Keratinocyte (primary cell): ENCODE measurements at regions not wholly inside any gene's neighbourhood (a gene's known extent, or its start where the extent isn't known, plus 50 kb on each side); places are given as distances from the start of the nearest gene placed in this dataset.

Experiments
- DNase-seq: peaks from one replicate; pipeline ENCODE4 v3.0.0-alpha.2; 2011; ENCODE audit warnings: low read depth, missing footprints, low spot score
- FAIRE-seq: peaks from 2 replicates; lab custom pipeline; 2011; peaks lifted over from hg19 to GRCh38; lab: Jason Lieb, UNC
- H2AFZ ChIP-seq: 2 replicates; pipeline ENCODE4 v1.6.0; 2012; ENCODE audit warnings: low read length, control low read depth, inconsistent platforms; ENCODE audit not compliant: control insufficient read depth
- H3K27ac ChIP-seq: 2 replicates; pipeline ENCODE4 v1.5.1; 2011; ENCODE audit warnings: low read length; ENCODE audit not compliant: control insufficient read depth, insufficient read depth
- H3K27me3 ChIP-seq: 3 replicates; pipeline ENCODE4 v1.6.0; 2011; ENCODE audit warnings: low read length; ENCODE audit not compliant: control insufficient read depth, insufficient read depth; ENCODE audit errors: extremely low read depth
- H3K36me3 ChIP-seq, 2 experiments: 2 replicates in 1 of 2; 3 replicates in 1 of 2; pipeline ENCODE4 v1.5.1; 2011; ENCODE audit warnings: low read length in 2 of 2, mild to moderate bottlenecking in 1 of 2; ENCODE audit not compliant: control insufficient read depth in 2 of 2, insufficient read depth in 2 of 2; ENCODE audit errors: extremely low read depth in 1 of 2
- H3K4me1 ChIP-seq: 3 replicates; pipeline ENCODE4 v1.5.1; 2011; ENCODE audit warnings: low read length; ENCODE audit not compliant: control insufficient read depth, insufficient read depth; ENCODE audit errors: extremely low read depth
- H3K4me2 ChIP-seq: 3 replicates; pipeline ENCODE4 v1.6.0; 2011; ENCODE audit warnings: low read depth, low read length; ENCODE audit not compliant: control insufficient read depth, insufficient read depth; ENCODE audit errors: extremely low read depth
- H3K4me3 ChIP-seq, 3 experiments: fragments of 200-600 bp in 1 of 3; sonication (generic) in 1 of 3; 2 replicates in 2 of 3; 3 replicates in 1 of 3; pipeline ENCODE4 v1.5.1; 2011 to 2016; ENCODE audit warnings: low read length in 3 of 3, mild to moderate bottlenecking in 3 of 3, control low read depth in 2 of 3, inconsistent platforms in 1 of 3, low read depth in 1 of 3, mixed read lengths in 1 of 3, mixed run types in 1 of 3, moderate library complexity in 1 of 3; ENCODE audit not compliant: control insufficient read depth in 2 of 3, insufficient read depth in 2 of 3; ENCODE audit errors: extremely low read depth in 1 of 3
- H3K79me2 ChIP-seq: 2 replicates; pipeline ENCODE4 v1.6.0; 2012; ENCODE audit warnings: low read length; ENCODE audit not compliant: control insufficient read depth, insufficient read depth
- H3K9ac ChIP-seq: 3 replicates; pipeline ENCODE4 v1.6.0; 2011; ENCODE audit warnings: low read length; ENCODE audit not compliant: control insufficient read depth, insufficient read depth; ENCODE audit errors: extremely low read depth
- H3K9me1 ChIP-seq: 3 replicates; pipeline ENCODE4 v1.6.0; 2011; ENCODE audit warnings: low read length; ENCODE audit not compliant: control insufficient read depth, insufficient read depth; ENCODE audit errors: extremely low read depth
- H3K9me3 ChIP-seq: 2 replicates; pipeline ENCODE4 v1.5.1; 2012; ENCODE audit warnings: low read depth, low read length; ENCODE audit not compliant: control insufficient read depth
- H4K20me1 ChIP-seq: 3 replicates; pipeline ENCODE4 v1.6.0; 2011; ENCODE audit warnings: low read length; ENCODE audit not compliant: control insufficient read depth, insufficient read depth; ENCODE audit errors: extremely low read depth
- EZH2 ChIP-seq: IDR thresholded peaks from one replicate; pipeline ENCODE4 v1.6.1; 2012; ENCODE audit warnings: inconsistent platforms, mild to moderate bottlenecking, low read length, moderate library complexity
- dilution Hi-C: fragments of 300-500 bp; cut with MboI; formaldehyde crosslinking; loops from one replicate; pipeline ENCODE4 v1.7.0; 2020; ENCODE audit warnings: low sequenced_read_pairs; ENCODE audit not compliant: extremely low pct_ligation_motif_present
- TF ChIP-seq, protein P1 (sequence below), 3 experiments: IDR thresholded peaks in 1 of 3; conservative IDR thresholded peaks in 1 of 3; optimal IDR thresholded peaks in 1 of 3; 2 replicates in 2 of 3; 3 replicates in 1 of 3; pipeline versions ENCODE3 to v1.5.1; 2011; ENCODE audit warnings: low read length in 3 of 3, mild to moderate bottlenecking in 3 of 3, moderate library complexity in 2 of 3, control low read depth in 1 of 3, inconsistent platforms in 1 of 3; ENCODE audit not compliant: insufficient read depth in 2 of 3; ENCODE audit errors: extremely low read depth in 1 of 3

DNA sequence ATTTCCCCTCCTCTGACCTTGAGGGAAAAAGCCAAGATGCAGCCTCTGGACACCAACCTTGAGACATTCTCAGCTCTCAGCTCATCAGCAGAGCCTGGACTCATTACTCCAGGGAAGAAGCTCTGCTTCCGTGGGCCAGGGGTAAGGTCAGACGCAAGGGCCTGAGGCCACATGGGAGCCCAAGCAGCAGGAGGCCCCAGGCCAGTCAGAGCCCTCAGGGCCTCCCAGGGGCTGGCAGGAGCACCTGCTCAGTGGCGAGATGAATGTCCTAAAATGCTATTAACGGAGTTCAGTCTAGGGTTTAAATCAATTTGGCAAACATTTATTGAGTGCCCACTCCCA is 208.6 kb downstream of the ERMARD start:
- Histone ChIP-seq H3K4me1 (peaks cover 12% of the 10 kb centered on the region), H3K27ac (no peak overlapping the region), H3K27me3 (no peaks in the 10 kb centered on the region)

DNA sequence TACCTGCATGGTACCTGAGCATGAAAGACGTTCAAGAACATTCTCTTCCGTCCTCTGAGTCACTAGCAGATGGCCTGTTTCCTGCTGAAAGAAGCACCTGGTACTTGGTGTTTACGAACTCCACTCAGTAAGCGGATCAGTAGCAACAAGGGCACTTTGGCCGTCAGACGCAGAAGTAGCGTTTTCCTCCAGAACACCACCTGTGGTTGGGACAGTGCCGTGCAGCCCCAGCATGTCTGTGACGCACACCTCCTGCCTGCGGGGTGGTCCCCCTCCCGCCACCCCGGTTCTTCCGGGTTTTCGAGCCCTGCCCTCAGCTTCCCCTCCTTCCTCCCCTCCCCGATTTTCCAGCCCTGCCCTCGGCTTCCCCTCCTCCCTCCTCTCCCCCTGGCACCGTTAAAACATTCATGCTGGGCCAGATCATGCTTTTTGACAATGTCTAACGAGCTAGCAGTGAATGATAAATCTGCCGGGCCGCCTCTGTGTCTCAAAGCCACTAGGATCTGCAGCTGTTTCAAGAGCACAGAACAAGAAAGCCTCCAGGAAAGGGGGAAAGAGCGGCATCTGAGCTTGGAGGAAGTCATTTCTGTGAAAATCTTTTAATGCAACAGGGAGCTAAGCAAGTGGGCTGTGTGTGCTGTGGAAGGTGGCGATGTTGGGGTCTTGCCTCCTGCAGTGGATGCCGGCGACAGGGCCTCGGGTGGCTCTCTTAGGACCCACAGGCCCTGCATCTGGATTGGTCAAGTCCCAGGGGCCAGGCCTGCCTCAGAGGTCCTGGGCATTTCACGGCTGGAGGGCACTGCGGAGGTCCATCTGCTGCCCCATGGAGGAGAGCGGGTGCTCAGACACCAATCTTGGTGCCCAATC is 207.9 kb downstream of the ERMARD start:
- Histone ChIP-seq H3K4me1 (peaks cover 12% of the 10 kb centered on the region), H3K9me3 (no peaks in the 10 kb centered on the region), H3K9ac (no peak overlapping the region), H3K79me2 (no peaks in the 10 kb centered on the region), H4K20me1 (no peaks in the 10 kb centered on the region), H3K4me3 (peak overlapping the region in 1 of 3 experiments; percentile 40), H3K4me2 (peak overlapping the region; percentile 61), H2AFZ (peak overlapping the region; percentile 17), H3K9me1 (no peaks in the 10 kb centered on the region), H3K27ac (no peak overlapping the region), H3K36me3 (no peaks in the 10 kb centered on the region), H3K27me3 (no peaks in the 10 kb centered on the region)
- no peak for FAIRE-seq
- TF ChIP-seq, protein P1, sequence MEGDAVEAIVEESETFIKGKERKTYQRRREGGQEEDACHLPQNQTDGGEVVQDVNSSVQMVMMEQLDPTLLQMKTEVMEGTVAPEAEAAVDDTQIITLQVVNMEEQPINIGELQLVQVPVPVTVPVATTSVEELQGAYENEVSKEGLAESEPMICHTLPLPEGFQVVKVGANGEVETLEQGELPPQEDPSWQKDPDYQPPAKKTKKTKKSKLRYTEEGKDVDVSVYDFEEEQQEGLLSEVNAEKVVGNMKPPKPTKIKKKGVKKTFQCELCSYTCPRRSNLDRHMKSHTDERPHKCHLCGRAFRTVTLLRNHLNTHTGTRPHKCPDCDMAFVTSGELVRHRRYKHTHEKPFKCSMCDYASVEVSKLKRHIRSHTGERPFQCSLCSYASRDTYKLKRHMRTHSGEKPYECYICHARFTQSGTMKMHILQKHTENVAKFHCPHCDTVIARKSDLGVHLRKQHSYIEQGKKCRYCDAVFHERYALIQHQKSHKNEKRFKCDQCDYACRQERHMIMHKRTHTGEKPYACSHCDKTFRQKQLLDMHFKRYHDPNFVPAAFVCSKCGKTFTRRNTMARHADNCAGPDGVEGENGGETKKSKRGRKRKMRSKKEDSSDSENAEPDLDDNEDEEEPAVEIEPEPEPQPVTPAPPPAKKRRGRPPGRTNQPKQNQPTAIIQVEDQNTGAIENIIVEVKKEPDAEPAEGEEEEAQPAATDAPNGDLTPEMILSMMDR (optimal IDR thresholded peaks at IDR 0.05 in 1 of 3, IDR thresholded peaks at IDR 0.05 in 1 of 3, conservative IDR thresholded peaks at IDR 0.05 in 1 of 3; ENCODE audit: extremely low read depth in 1 of 3, insufficient read depth in 2 of 3, low read length in 3 of 3), result peak in 2 of 3 experiments; percentile 21 to 32
- TF ChIP-seq EZH2, result no peak
- DNase-seq, result peak; percentile 61
- dilution Hi-C loops, result no loop called here

More for the DNA sequence above, 208.6 kb downstream of the ERMARD start:
- DNase-seq (no peak), FAIRE-seq (no peak)
- Histone ChIP-seq H4K20me1 (no peaks in the 10 kb centered on the region), H3K9ac (no peak overlapping the region), H3K4me2 (no peak overlapping the region), H3K4me3 (no peak overlapping the region), H3K79me2 (no peaks in the 10 kb centered on the region), H3K36me3 (no peaks in the 10 kb centered on the region), H3K9me1 (no peaks in the 10 kb centered on the region), H2AFZ (no peak overlapping the region), H3K9me3 (no peaks in the 10 kb centered on the region)
- dilution Hi-C loops, result no loop called here
- TF ChIP-seq, protein P1 (optimal IDR thresholded peaks at IDR 0.05 in 1 of 3, IDR thresholded peaks at IDR 0.05 in 1 of 3, conservative IDR thresholded peaks at IDR 0.05 in 1 of 3; ENCODE audit: extremely low read depth in 1 of 3, insufficient read depth in 2 of 3, low read length in 3 of 3), result no peak
- no peak for TF ChIP-seq EZH2
